H1 (cell line): ENCODE measurements at regions not wholly inside any gene's neighbourhood (a gene's known extent, or its start where the extent isn't known, plus 50 kb on each side); places are given as distances from the start of the nearest gene placed in this dataset.

ENCODE experiments used
- FOSL1 ChIP-seq: IDR thresholded peaks from 2 replicates; pipeline ENCODE4 v1.6.1; 2011; ENCODE audit warnings: mild to moderate bottlenecking, low read depth, low read length, moderate library complexity; ENCODE audit not compliant: insufficient read depth
- PHF8 ChIP-seq: fragments of 200-600 bp; sonication (generic); conservative IDR thresholded peaks from 2 replicates; pipeline ENCODE4 v1.7.1; 2012; ENCODE audit warnings: low read depth, mild to moderate bottlenecking, inconsistent platforms, low read length, moderate library complexity
- SIN3A ChIP-seq, 2 experiments: IDR thresholded peaks in 1 of 2; conservative IDR thresholded peaks in 1 of 2; 2 replicates each; pipeline ENCODE4 v1.6.1; 2011 to 2012; ENCODE audit warnings: low read length in 2 of 2, improper control_type of control experiment in 1 of 2, low read depth in 1 of 2, mild to moderate bottlenecking in 1 of 2
- SUZ12 ChIP-seq: fragments of 200-600 bp; sonication (generic); IDR thresholded peaks from 2 replicates; pipeline ENCODE4 v1.6.1; 2012; ENCODE audit warnings: mild to moderate bottlenecking, inconsistent platforms, low read length, moderate library complexity, mixed read lengths
- ZNF274 ChIP-seq: IDR thresholded peaks from 2 replicates; pipeline ENCODE4 v1.7.0; 2012; ENCODE audit warnings: low read length, borderline replicate concordance; ENCODE audit errors: extremely low read depth
- TF ChIP-seq, protein P1 (sequence below): IDR thresholded peaks from 2 replicates; pipeline ENCODE4 v1.6.1; 2012; ENCODE audit warnings: inconsistent platforms

DNA sequence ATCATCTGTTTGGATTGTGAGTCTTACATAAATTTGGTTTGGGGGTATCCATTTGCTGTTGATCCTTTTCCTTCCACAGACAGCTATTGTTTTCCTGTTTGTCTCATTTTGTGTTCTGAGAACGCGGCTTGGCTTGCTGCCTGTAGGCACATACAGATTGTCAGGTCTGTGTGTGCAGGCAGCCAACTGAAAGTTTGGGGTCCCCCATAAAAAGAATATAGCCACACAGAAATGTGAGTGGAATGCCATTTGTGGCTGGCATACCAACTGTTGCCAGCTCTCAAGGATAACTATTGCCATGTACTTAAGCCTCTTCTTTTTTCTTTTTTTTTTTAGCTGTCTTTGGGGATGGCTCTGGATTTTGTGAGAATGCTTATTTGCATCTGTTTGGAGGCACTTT, 1308.0 kb downstream of the ROBO1 start (continued):
- TF ChIP-seq FOSL1, result no peak
- TF ChIP-seq, protein P1, sequence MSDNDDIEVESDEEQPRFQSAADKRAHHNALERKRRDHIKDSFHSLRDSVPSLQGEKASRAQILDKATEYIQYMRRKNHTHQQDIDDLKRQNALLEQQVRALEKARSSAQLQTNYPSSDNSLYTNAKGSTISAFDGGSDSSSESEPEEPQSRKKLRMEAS, result no peak
- TF ChIP-seq PHF8, result no peak
- no peak for TF ChIP-seq SIN3A (conservative IDR thresholded peaks at IDR 0.05 in 1 of 2, IDR thresholded peaks at IDR 0.05 in 1 of 2; ENCODE audit: low read depth in 1 of 2, low read length in 2 of 2)
- TF ChIP-seq SUZ12, result no peak
- no peak for TF ChIP-seq ZNF274
